H1 (cell line): ENCODE measurements at regions not wholly inside any gene's neighbourhood (a gene's known extent, or its start where the extent isn't known, plus 50 kb on each side); places are given as distances from the start of the nearest gene placed in this dataset.

Source experiments
- CTCF ChIA-PET: fragments of 300-600 bp; sonication (Branson Sonifier 250); formaldehyde crosslinking; loops from one replicate; lab custom pipeline; 2021; ENCODE audit not compliant: partially characterized antibody; lab: Charles Lee
- POLR2A ChIA-PET: fragments of 300-600 bp; sonication (Branson Sonifier 250); formaldehyde crosslinking; loops from one replicate; lab custom pipeline; 2021; ENCODE audit warnings: inconsistent platforms; ENCODE audit not compliant: partially characterized antibody; lab: Charles Lee
- DNase-seq, 2 experiments: peaks; one replicate each; pipeline versions ENCODE4 v3.0.0 to v3.0.0-alpha.2; 2010 to 2022; ENCODE audit warnings: low spot score in 2 of 2, low read depth in 1 of 2, mixed read lengths in 1 of 2
- FAIRE-seq: peaks from 2 replicates; lab custom pipeline; 2011; peaks lifted over from hg19 to GRCh38; lab: Jason Lieb, UNC
- H2AFZ ChIP-seq: 2 replicates; pipeline ENCODE4 v1.8.1; 2012; ENCODE audit warnings: low read length, inconsistent platforms
- H2AK5ac ChIP-seq: 2 replicates; pipeline ENCODE4 v1.6.1; 2013; ENCODE audit warnings: low read depth, low read length
- H2BK120ac ChIP-seq: replicated peaks from 2 replicates; pipeline ENCODE3; 2013; ENCODE audit warnings: low read depth, low read length, inconsistent platforms
- H2BK12ac ChIP-seq: 2 replicates; pipeline ENCODE4 v1.6.1; 2013; ENCODE audit warnings: low read depth, low read length
- H2BK15ac ChIP-seq: 2 replicates; pipeline ENCODE4 v1.6.1; 2013; ENCODE audit warnings: low read length
- H2BK20ac ChIP-seq: 2 replicates; pipeline ENCODE4 v1.6.1; 2013; ENCODE audit warnings: low read length
- H2BK5ac ChIP-seq: 2 replicates; pipeline ENCODE4 v1.6.1; 2013; ENCODE audit warnings: low read depth, low read length
- H3K14ac ChIP-seq: 2 replicates; pipeline ENCODE4 v1.6.1; 2013; ENCODE audit warnings: inconsistent platforms; ENCODE audit not compliant: insufficient read length
- H3K18ac ChIP-seq: 2 replicates; pipeline ENCODE4 v1.6.1; 2013; ENCODE audit warnings: low read length; ENCODE audit errors: extremely low read depth
- H3K23ac ChIP-seq: 2 replicates; pipeline ENCODE4 v1.6.1; 2013; ENCODE audit warnings: inconsistent platforms; ENCODE audit not compliant: insufficient read length
- H3K23me2 ChIP-seq: 2 replicates; pipeline ENCODE4 v1.6.1; 2013; ENCODE audit warnings: low read depth, low read length
- H3K27ac ChIP-seq: 2 replicates; pipeline ENCODE4 v1.6.1; 2011; ENCODE audit warnings: low read depth, low read length, inconsistent platforms
- H3K27me3 ChIP-seq, 4 experiments: replicated peaks in 1 of 4; 1 replicate in 1 of 4; 2 replicates in 3 of 4; pipeline versions ENCODE4 v1.6.1 to v1.8.1; 2011 to 2013; ENCODE audit warnings: low read length in 3 of 4, mild to moderate bottlenecking in 3 of 4, inconsistent platforms in 2 of 4, mixed read lengths in 2 of 4, moderate library complexity in 1 of 4; ENCODE audit not compliant: control insufficient read depth in 3 of 4, insufficient read depth in 3 of 4; ENCODE audit errors: extremely low read depth in 1 of 4
- H3K36me3 ChIP-seq, 4 experiments: 2 replicates each; pipeline versions ENCODE4 v1.6.1 to v1.8.1; 2011 to 2013; ENCODE audit warnings: mild to moderate bottlenecking in 4 of 4, low read length in 3 of 4, moderate library complexity in 2 of 4, control low read depth in 1 of 4, inconsistent platforms in 1 of 4; ENCODE audit not compliant: insufficient read depth in 4 of 4, control insufficient read depth in 2 of 4
- H3K4ac ChIP-seq: replicated peaks from 2 replicates; pipeline ENCODE3; 2013; ENCODE audit warnings: low read length, low read depth, mixed read lengths, inconsistent platforms; ENCODE audit not compliant: insufficient read length
- H3K4me1 ChIP-seq, 4 experiments: replicated peaks in 1 of 4; 1 replicate in 1 of 4; 2 replicates in 3 of 4; pipeline versions ENCODE4 v1.6.1 to v1.8.1; 2011 to 2013; ENCODE audit warnings: low read length in 3 of 4, inconsistent platforms in 2 of 4, mixed read lengths in 1 of 4; ENCODE audit not compliant: insufficient read depth in 4 of 4, control insufficient read depth in 3 of 4
- H3K4me2 ChIP-seq, 2 experiments: 2 replicates each; pipeline versions ENCODE4 v1.6.1 to v1.8.1; 2011 to 2013; ENCODE audit warnings: low read depth in 2 of 2, low read length in 2 of 2, control low read depth in 1 of 2, inconsistent platforms in 1 of 2, mild to moderate bottlenecking in 1 of 2; ENCODE audit not compliant: insufficient read depth in 1 of 2
- H3K4me3 ChIP-seq, 4 experiments: fragments of 200-600, 300-600 bp in 1 of 4; sonication (generic), shearing (Covaris generic), sonication (Bioruptor Twin) in 1 of 4; 2 replicates each; pipeline versions ENCODE4 v1.5.1 to v1.8.1; 2011 to 2016; ENCODE audit warnings: low read length in 4 of 4, low read depth in 3 of 4, control low read depth in 2 of 4, inconsistent platforms in 2 of 4, mild to moderate bottlenecking in 2 of 4, mixed read lengths in 1 of 4, moderate library complexity in 1 of 4; ENCODE audit not compliant: insufficient read depth in 2 of 4; ENCODE audit errors: extremely low read depth in 1 of 4
- H3K56ac ChIP-seq: replicated peaks from 2 replicates; pipeline ENCODE3; 2013; ENCODE audit warnings: low read depth, mild to moderate bottlenecking, mixed read lengths, low read length, inconsistent platforms; ENCODE audit not compliant: insufficient read length
- H3K79me1 ChIP-seq: 2 replicates; pipeline ENCODE4 v1.6.1; 2013; ENCODE audit warnings: low read depth, low read length, control low read depth
- H3K79me2 ChIP-seq, 2 experiments: 2 replicates each; pipeline versions ENCODE4 v1.6.1 to v1.8.1; 2012 to 2013; ENCODE audit warnings: low read length in 2 of 2, mild to moderate bottlenecking in 2 of 2, inconsistent platforms in 1 of 2; ENCODE audit not compliant: insufficient read depth in 2 of 2, control insufficient read depth in 1 of 2
- H3K9ac ChIP-seq, 4 experiments: replicated peaks in 1 of 4; 1 replicate in 1 of 4; 2 replicates in 3 of 4; pipeline versions ENCODE4 v1.6.1 to v1.8.1; 2011 to 2013; ENCODE audit warnings: low read depth in 3 of 4, low read length in 3 of 4, control low read depth in 2 of 4, mild to moderate bottlenecking in 2 of 4, moderate library complexity in 2 of 4, inconsistent platforms in 1 of 4; ENCODE audit errors: extremely low read depth in 1 of 4
- H3K9me3 ChIP-seq, 2 experiments: 2 replicates each; pipeline versions ENCODE4 v1.6.1 to v1.8.1; 2012 to 2013; ENCODE audit warnings: mild to moderate bottlenecking in 2 of 2, moderate library complexity in 2 of 2, control low read depth in 1 of 2, inconsistent platforms in 1 of 2, low read depth in 1 of 2, low read length in 1 of 2, mixed read lengths in 1 of 2; ENCODE audit not compliant: insufficient read depth in 2 of 2
- H4K20me1 ChIP-seq, 2 experiments: replicated peaks in 1 of 2; 2 replicates each; pipeline versions ENCODE3 to v1.8.1; 2011 to 2013; ENCODE audit warnings: inconsistent platforms in 2 of 2, low read length in 2 of 2, mild to moderate bottlenecking in 1 of 2; ENCODE audit not compliant: insufficient read depth in 2 of 2, control insufficient read depth in 1 of 2
- H4K5ac ChIP-seq: 2 replicates; pipeline ENCODE4 v1.6.1; 2013; ENCODE audit warnings: low read length, low read depth, mixed read lengths, inconsistent platforms; ENCODE audit not compliant: insufficient read length
- H4K8ac ChIP-seq: 2 replicates; pipeline ENCODE4 v1.8.0; 2013; ENCODE audit warnings: mild to moderate bottlenecking, moderate library complexity, low read length, inconsistent platforms; ENCODE audit not compliant: insufficient read depth; ENCODE audit errors: extremely low read depth
- H4K91ac ChIP-seq: replicated peaks from 2 replicates; pipeline ENCODE3; 2013; ENCODE audit warnings: low read length, mixed read lengths, inconsistent platforms; ENCODE audit not compliant: insufficient read length
- CBX8 ChIP-seq: fragments of 300-800, 300-1000 bp; sonication (generic); IDR thresholded peaks from 2 replicates; pipeline ENCODE4 v1.7.1; 2016; ENCODE audit warnings: low read depth, low read length, borderline replicate concordance
- EP300 ChIP-seq, 2 experiments: IDR thresholded peaks; 1 replicate in 1 of 2; 2 replicates in 1 of 2; pipeline ENCODE4 v1.6.1; 2011 to 2012; ENCODE audit warnings: low read depth in 2 of 2, low read length in 2 of 2, mild to moderate bottlenecking in 2 of 2, borderline replicate concordance in 1 of 2, inconsistent platforms in 1 of 2, moderate library complexity in 1 of 2
- KDM1A ChIP-seq: fragments of 200-600, 300-600 bp; sonication (generic); IDR thresholded peaks from 2 replicates; pipeline ENCODE4 v1.7.1; 2016; ENCODE audit warnings: mild to moderate bottlenecking, low read length, borderline replicate concordance
- POU5F1 ChIP-seq: IDR thresholded peaks from 2 replicates; pipeline ENCODE4 v1.6.1; 2011; ENCODE audit warnings: low read depth, mild to moderate bottlenecking, low read length, moderate library complexity
- RAD21 ChIP-seq, 2 experiments: IDR thresholded peaks in 1 of 2; conservative IDR thresholded peaks in 1 of 2; 2 replicates each; pipeline ENCODE4 v1.6.1; 2011; ENCODE audit warnings: low read depth in 2 of 2, low read length in 2 of 2, improper control_type of control experiment in 1 of 2, inconsistent platforms in 1 of 2, mild to moderate bottlenecking in 1 of 2, moderate library complexity in 1 of 2
- RBBP5 ChIP-seq: IDR thresholded peaks from 2 replicates; pipeline ENCODE4 v1.7.1; 2012; ENCODE audit warnings: low read depth, mild to moderate bottlenecking, inconsistent platforms, low read length, moderate library complexity, borderline replicate concordance
- SIX5 ChIP-seq: IDR thresholded peaks from 2 replicates; pipeline ENCODE4 v1.6.1; 2011; ENCODE audit warnings: mild to moderate bottlenecking, low read depth, low read length
- SUZ12 ChIP-seq: fragments of 200-600 bp; sonication (generic); IDR thresholded peaks from 2 replicates; pipeline ENCODE4 v1.6.1; 2012; ENCODE audit warnings: mild to moderate bottlenecking, inconsistent platforms, low read length, moderate library complexity, mixed read lengths
- TAF1 ChIP-seq: IDR thresholded peaks from 2 replicates; pipeline ENCODE4 v1.6.1; 2011; ENCODE audit warnings: mild to moderate bottlenecking, low read depth, low read length
- YY1 ChIP-seq: IDR thresholded peaks from 2 replicates; pipeline ENCODE4 v1.6.1; 2011; ENCODE audit warnings: low read depth, mild to moderate bottlenecking, low read length
- WGBS, 2 experiments: shearing (Covaris generic) in 1 of 2; methylation state at CpG; one replicate each; pipeline versions ENCODE4 v1.1.6 to v1.1.7; 2013 to 2015; ENCODE audit warnings: low lambda C conversion rate in 2 of 2, mixed read lengths in 2 of 2, inconsistent platforms in 1 of 2, low coverage in 1 of 2, missing lambda C conversion rate in 1 of 2; ENCODE audit not compliant: insufficient replicate concordance in 2 of 2, insufficient coverage in 1 of 2, insufficient read length in 1 of 2; ENCODE audit errors: extremely low coverage in 1 of 2, missing lambda C conversion rate in 1 of 2; 5-methylcytosine and 5-hydroxymethylcytosine counted together
- TF ChIP-seq, protein P1 (sequence below), 3 experiments: IDR thresholded peaks; 1 replicate in 2 of 3; 2 replicates in 1 of 3; pipeline versions ENCODE4 v1.5.1 to v1.6.1; 2011; ENCODE audit warnings: low read length in 3 of 3, mild to moderate bottlenecking in 3 of 3, inconsistent platforms in 2 of 3, low read depth in 1 of 3, moderate library complexity in 1 of 3; ENCODE audit not compliant: insufficient read depth in 1 of 3; ENCODE audit errors: control extremely low read depth in 1 of 3

DNA sequence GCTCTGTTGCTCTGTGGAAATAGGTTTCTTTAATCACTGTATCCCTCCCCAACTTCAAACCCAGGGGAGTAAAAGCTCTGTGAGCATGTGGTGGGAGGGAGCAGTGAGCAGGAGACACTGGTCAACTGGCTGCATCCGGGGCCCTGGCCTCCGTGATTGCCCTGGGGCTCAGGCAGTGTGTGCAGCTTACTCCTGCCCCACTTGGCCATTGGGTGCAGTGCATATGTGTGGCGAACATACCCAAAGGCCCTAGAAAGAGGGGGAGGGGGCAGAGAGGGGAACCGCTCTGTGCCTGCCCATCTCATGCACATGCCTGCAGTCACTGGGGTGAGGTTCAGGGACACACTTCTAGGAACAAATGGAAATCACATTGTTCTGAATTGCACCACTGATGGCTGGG, 378.7 kb downstream of the ZBBX start:
- Histone ChIP-seq H3K4me3 (no peak overlapping the region), H3K9me3 (peaks cover 7 to 16% of the 10 kb centered on the region in 2 experiments; a peak in 3 of 4 replicates), H4K20me1 (no peaks in the 10 kb centered on the region), H3K79me2 (no peaks in the 10 kb centered on the region), H3K9ac (no peak overlapping the region), H2AK5ac (no peak overlapping the region), H4K5ac (no peak overlapping the region), H2AFZ (no peak overlapping the region), H4K8ac (no peak overlapping the region), H3K27me3 (no peaks in the 10 kb centered on the region), H2BK12ac (no peak overlapping the region), H2BK5ac (no peak overlapping the region), H3K14ac (no peak overlapping the region), H3K23ac (no peak overlapping the region), H2BK20ac (no peak overlapping the region), H3K27ac (no peak overlapping the region), H3K79me1 (no peaks in the 10 kb centered on the region), H3K23me2 (no peaks in the 10 kb centered on the region), H3K4me2 (no peak overlapping the region), H3K4me1 (no peaks in the 10 kb centered on the region), H3K36me3 (no peaks in the 10 kb centered on the region), H3K18ac (no peak overlapping the region), H2BK15ac (no peak overlapping the region), H3K56ac (no peak overlapping the region), H3K4ac (no peak overlapping the region), H2BK120ac (no peak overlapping the region)
- FAIRE-seq (no peak), DNase-seq (no peak)
- ChIA-PET POLR2A (no interaction called here), CTCF (no interaction called here)
- 87% methylated on average over 4 of the region's 4 CpGs; no CpG with 5 or more reads in 1 of the 2 experiments for WGBS, 2 experiments
- TF ChIP-seq CBX8 (no peak), RAD21 (IDR thresholded peaks at IDR 0.05 in 1 of 2, conservative IDR thresholded peaks at IDR 0.05 in 1 of 2; ENCODE audit: low read depth in 2 of 2, low read length in 2 of 2) (0 out of 4 replicates have a peak, but pooled peaks have one; percentile 5 to 7), SIX5 (no peak), TAF1 (no peak), KDM1A (no peak), RBBP5 (no peak), EP300 (IDR thresholded peaks at IDR 0.05; ENCODE audit: borderline replicate concordance in 1 of 2, low read depth in 2 of 2, low read length in 2 of 2) (no peak), SUZ12 (no peak), YY1 (no peak), POU5F1 (no peak)
- TF ChIP-seq, protein P1, sequence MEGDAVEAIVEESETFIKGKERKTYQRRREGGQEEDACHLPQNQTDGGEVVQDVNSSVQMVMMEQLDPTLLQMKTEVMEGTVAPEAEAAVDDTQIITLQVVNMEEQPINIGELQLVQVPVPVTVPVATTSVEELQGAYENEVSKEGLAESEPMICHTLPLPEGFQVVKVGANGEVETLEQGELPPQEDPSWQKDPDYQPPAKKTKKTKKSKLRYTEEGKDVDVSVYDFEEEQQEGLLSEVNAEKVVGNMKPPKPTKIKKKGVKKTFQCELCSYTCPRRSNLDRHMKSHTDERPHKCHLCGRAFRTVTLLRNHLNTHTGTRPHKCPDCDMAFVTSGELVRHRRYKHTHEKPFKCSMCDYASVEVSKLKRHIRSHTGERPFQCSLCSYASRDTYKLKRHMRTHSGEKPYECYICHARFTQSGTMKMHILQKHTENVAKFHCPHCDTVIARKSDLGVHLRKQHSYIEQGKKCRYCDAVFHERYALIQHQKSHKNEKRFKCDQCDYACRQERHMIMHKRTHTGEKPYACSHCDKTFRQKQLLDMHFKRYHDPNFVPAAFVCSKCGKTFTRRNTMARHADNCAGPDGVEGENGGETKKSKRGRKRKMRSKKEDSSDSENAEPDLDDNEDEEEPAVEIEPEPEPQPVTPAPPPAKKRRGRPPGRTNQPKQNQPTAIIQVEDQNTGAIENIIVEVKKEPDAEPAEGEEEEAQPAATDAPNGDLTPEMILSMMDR (IDR thresholded peaks at IDR 0.05; ENCODE audit: control extremely low read depth in 1 of 3, insufficient read depth in 1 of 3, low read depth in 1 of 3, low read length in 3 of 3): peak in 1 of 3 experiments; percentile 9; a peak in 1 of 4 replicates
- TF ChIP-seq, all 59 proteins: peak for 2
- H4K91ac ChIP-seq: no peak overlapping the region
